SK-N-MC (cell line): ENCODE measurements at regions not wholly inside any gene's neighbourhood (a gene's known extent, or its start where the extent isn't known, plus 50 kb on each side); places are given as distances from the start of the nearest gene placed in this dataset.
"Not testable (repeated sequence)": the region's sequence is repeated elsewhere in the genome, so short reads cannot be mapped to it uniquely, and the experiment has no call there.

Experiments
- DNase-seq: peaks from one replicate; pipeline ENCODE4 v3.0.0-alpha.2; 2011; ENCODE audit warnings: low read depth, low spot score
- H3K27ac ChIP-seq: fragments of 200-600 bp; sonication (generic); 2 replicates; pipeline ENCODE4 v1.5.1; 2016; ENCODE audit warnings: mixed run types
- H3K36me3 ChIP-seq: fragments of 200-600 bp; sonication (generic); 2 replicates; pipeline ENCODE4 v1.6.1; 2017; ENCODE audit warnings: antibody characterized with exemption, low read length, mixed read lengths; ENCODE audit not compliant: insufficient read depth
- H3K4me3 ChIP-seq: fragments of 200-600 bp; sonication (generic); 2 replicates; pipeline ENCODE4 v1.5.1; 2016
- H3K9ac ChIP-seq: fragments of 200-600 bp; sonication (generic); 2 replicates; pipeline ENCODE4 v1.8.0; 2017; ENCODE audit warnings: mixed run types, mixed read lengths; ENCODE audit not compliant: insufficient read length
- H3K9me3 ChIP-seq: fragments of 200-600 bp; sonication (generic); 2 replicates; pipeline ENCODE4 v1.6.1; 2017; ENCODE audit warnings: low read depth, mild to moderate bottlenecking, antibody characterized with exemption, low read length, moderate library complexity, mixed read lengths
- EZH2 ChIP-seq: fragments of 200-600 bp; sonication (generic); IDR thresholded peaks from one replicate; pipeline ENCODE4 v1.6.1; 2017; ENCODE audit warnings: antibody characterized with exemption
- FOXP2 ChIP-seq: optimal IDR thresholded peaks from 2 replicates; pipeline ENCODE3; 2011; ENCODE audit warnings: mild to moderate bottlenecking, moderate library complexity; ENCODE audit not compliant: insufficient read depth; ENCODE audit errors: extremely low read length, control extremely low read depth
- POLR2AphosphoS5 ChIP-seq: IDR thresholded peaks from 2 replicates; pipeline ENCODE4 v1.6.1; 2012; ENCODE audit warnings: mild to moderate bottlenecking, low read depth, low read length, borderline replicate concordance

DNA sequence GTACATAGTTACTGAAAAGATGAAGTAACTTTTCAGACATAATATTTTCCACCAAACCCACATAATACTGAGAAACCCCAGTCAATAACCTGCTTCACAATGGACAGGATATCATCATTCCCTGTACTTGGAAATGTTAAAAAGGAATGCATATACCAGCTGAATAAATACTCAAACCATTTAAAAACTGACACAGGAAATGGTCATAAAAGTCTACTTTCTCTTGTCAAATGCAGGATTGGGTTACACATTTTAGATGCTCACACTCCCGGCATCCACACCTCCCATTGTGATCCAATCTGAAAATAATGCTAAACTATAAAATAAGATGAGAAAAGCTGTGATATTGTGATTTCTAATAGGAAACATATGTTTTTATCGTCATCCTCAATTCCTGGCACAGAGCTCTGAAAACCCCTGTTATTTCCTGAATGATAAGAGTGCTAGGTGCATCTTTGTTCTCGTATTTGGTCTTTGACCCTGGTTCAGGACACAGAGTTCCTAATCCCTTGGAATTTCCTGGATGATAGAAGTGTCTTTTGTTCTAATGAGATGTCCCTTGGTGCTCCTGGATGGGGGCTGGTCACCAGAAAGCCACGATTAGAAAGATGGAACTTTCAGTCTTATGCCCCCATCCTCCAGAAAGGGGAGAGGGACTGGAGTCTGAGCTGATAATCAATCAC lies 821.3 kb downstream of the TRIML1 start:
- no peak for DNase-seq
- Histone ChIP-seq H3K4me3 (no peak overlapping the region), H3K9me3 (no peaks in the 10 kb centered on the region), H3K27ac (no peak overlapping the region), H3K9ac (no peak overlapping the region), H3K36me3 (no peaks in the 10 kb centered on the region)
- no peak for TF ChIP-seq FOXP2

DNA sequence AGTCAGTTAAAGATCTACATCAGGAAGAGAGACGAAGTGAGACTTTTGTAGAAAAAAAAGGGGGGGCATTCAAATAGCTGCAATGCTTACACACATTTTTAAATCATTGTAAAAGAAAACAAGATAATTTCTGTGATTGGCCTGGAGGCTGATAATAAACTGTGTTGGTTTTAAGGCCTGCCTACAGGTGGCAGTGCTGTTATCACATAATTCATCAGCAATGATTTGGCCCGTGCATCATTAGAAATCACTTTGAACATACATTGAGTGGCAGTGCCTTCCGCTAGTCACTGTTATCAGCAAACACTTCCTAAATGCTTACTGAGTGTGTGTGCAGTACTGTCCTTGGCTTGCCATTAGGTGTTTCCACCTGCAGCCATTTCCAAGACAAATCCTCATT lies 831.9 kb downstream of the TRIML1 start:
- H3K9ac ChIP-seq, result no peak overlapping the region
- no peak overlapping the region for H3K4me3 ChIP-seq
- H3K27ac ChIP-seq, result no peak overlapping the region
- no peak for TF ChIP-seq POLR2AphosphoS5
- TF ChIP-seq FOXP2, result no peak
- no peak for TF ChIP-seq EZH2
- DNase-seq, result no peak
- no peaks in the 10 kb centered on the region for H3K9me3 ChIP-seq
- H3K36me3 ChIP-seq, result no peaks in the 10 kb centered on the region

DNA sequence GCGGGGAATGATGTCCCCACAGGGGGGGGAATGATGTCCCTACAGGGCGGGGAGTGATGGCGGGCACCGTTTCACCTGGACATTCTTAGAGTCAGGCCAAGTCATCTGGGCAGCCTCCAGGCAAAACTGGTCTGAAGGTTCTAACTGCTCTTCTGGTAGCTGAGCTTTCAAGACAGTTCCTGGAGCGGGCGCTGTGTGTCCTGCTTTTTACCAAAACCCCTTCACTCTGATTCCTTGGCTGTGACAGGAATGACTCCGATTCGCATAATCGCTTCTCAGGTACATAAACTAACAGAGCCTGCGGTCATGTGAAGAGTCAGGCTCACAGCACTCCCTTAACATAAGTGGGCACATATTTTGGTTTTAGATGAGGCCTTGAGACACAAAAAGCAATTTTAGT lies 836.0 kb downstream of the TRIML1 start:
- no peak overlapping the region for H3K4me3 ChIP-seq
- H3K27ac ChIP-seq, result no peak overlapping the region
- no peak for TF ChIP-seq POLR2AphosphoS5
- TF ChIP-seq EZH2, result no peak
- TF ChIP-seq FOXP2, result no peak
- no peak overlapping the region for H3K9ac ChIP-seq
- no peaks in the 10 kb centered on the region for H3K9me3 ChIP-seq
- H3K36me3 ChIP-seq, result no peaks in the 10 kb centered on the region
- DNase-seq, result no peak

GRCh38 chr4:188976644-188977115 lies 837.4 kb downstream of the TRIML1 start:
- TF ChIP-seq FOXP2 (no peak), POLR2AphosphoS5 (no peak), EZH2 (no peak)
- no peak for DNase-seq

DNA sequence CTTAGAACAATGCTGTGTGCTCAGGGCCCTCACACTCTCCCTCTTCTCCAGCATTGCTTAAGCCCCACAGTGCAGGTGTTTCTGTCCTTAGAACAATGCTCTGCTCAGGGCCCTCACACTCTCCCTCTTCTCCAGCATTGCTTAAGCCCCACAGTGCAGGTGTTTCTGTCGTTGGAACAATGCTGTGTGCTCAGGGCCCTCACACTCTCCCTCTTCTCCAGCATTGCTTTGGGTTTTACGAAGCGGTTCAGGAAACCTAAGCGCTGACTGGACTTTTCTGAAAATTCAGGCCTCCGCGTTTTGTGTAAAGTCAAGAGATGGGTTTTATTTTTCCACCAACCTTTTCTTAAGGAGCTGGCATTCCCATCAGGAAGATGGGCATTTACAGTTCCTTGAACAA lies 838.0 kb downstream of the TRIML1 start:
- H3K9me3 ChIP-seq, H3K9ac ChIP-seq, H3K4me3 ChIP-seq, H3K36me3 ChIP-seq, DNase-seq, H3K27ac ChIP-seq: not testable (repeated sequence)

More at GRCh38 chr4:188976644-188977115, 837.4 kb downstream of the TRIML1 start:
- Histone ChIP-seq H3K27ac (peak overlapping the region; percentile 72; the same call in 1 of the 2 replicates), H3K9me3 (no peaks in the 10 kb centered on the region), H3K36me3 (no peaks in the 10 kb centered on the region), H3K4me3 (peak overlapping the region; percentile 62), H3K9ac (no peak overlapping the region)

- DNase-seq, result no peak
- TF ChIP-seq EZH2, result no peak
- no peak for TF ChIP-seq FOXP2
- no peak for TF ChIP-seq POLR2AphosphoS5
- H3K27ac ChIP-seq, result no peak overlapping the region
- no peak overlapping the region for H3K9ac ChIP-seq
- H3K36me3 ChIP-seq, result no peaks in the 10 kb centered on the region
- H3K4me3 ChIP-seq, result no peak overlapping the region
- no peaks in the 10 kb centered on the region for H3K9me3 ChIP-seq
Measured at GRCh38 chr4:188984518-188984917, 845.3 kb downstream of the TRIML1 start.

GRCh38 chr4:188986271-188986689 lies 847.0 kb downstream of the TRIML1 start:
- Histone ChIP-seq H3K9ac (no peak overlapping the region), H3K9me3 (no peaks in the 10 kb centered on the region), H3K27ac (no peak overlapping the region), H3K4me3 (no peak overlapping the region), H3K36me3 (no peaks in the 10 kb centered on the region)
- no peak for DNase-seq
- TF ChIP-seq FOXP2, result no peak
- no peak for TF ChIP-seq POLR2AphosphoS5
- no peak for TF ChIP-seq EZH2

GRCh38 chr4:188987011-188987410 lies 847.8 kb downstream of the TRIML1 start:
- Histone ChIP-seq H3K9ac (no peak overlapping the region), H3K4me3 (no peak overlapping the region), H3K27ac (no peak overlapping the region), H3K36me3 (no peaks in the 10 kb centered on the region), H3K9me3 (no peaks in the 10 kb centered on the region)
- TF ChIP-seq EZH2 (no peak), FOXP2 (no peak), POLR2AphosphoS5 (no peak)
- DNase-seq, result no peak

GRCh38 chr4:188988131-188988530 lies 848.9 kb downstream of the TRIML1 start:
- no peak overlapping the region for H3K9ac ChIP-seq
- H3K36me3 ChIP-seq, result no peaks in the 10 kb centered on the region
- no peaks in the 10 kb centered on the region for H3K9me3 ChIP-seq
- TF ChIP-seq POLR2AphosphoS5 (no peak), EZH2 (no peak), FOXP2 (no peak)
- no peak for DNase-seq
- no peak overlapping the region for H3K4me3 ChIP-seq
- H3K27ac ChIP-seq, result no peak overlapping the region
